Karpas-422 (cell line): ENCODE measurements at regions not wholly inside any gene's neighbourhood (a gene's known extent, or its start where the extent isn't known, plus 50 kb on each side); places are given as distances from the start of the nearest gene placed in this dataset.
"Not testable (repeated sequence)": the region's sequence is repeated elsewhere in the genome, so short reads cannot be mapped to it uniquely, and the experiment has no call there.

Experiments
- DNase-seq: peaks from one replicate; pipeline ENCODE4 v3.0.0-alpha.2; 2015
- H2AFZ ChIP-seq: fragments of 200-600 bp; sonication (generic); 2 replicates; pipeline ENCODE4 v1.6.1; 2014; ENCODE audit warnings: antibody characterized with exemption, low read length, mixed read lengths
- H3K27ac ChIP-seq: fragments of 200-600 bp; sonication (generic); 2 replicates; pipeline ENCODE4 v1.5.1; 2014; ENCODE audit warnings: mild to moderate bottlenecking, low read length, moderate library complexity
- H3K27me3 ChIP-seq: fragments of 200-600 bp; sonication (generic); 2 replicates; pipeline ENCODE4 v1.6.1; 2014; ENCODE audit warnings: low read length, mixed read lengths
- H3K36me3 ChIP-seq: fragments of 200-600 bp; sonication (generic); 2 replicates; pipeline ENCODE4 v1.6.1; 2014; ENCODE audit warnings: low read length, mixed read lengths; ENCODE audit not compliant: insufficient read depth
- H3K4me1 ChIP-seq: fragments of 200-600 bp; sonication (generic); 2 replicates; pipeline ENCODE4 v1.6.1; 2014; ENCODE audit warnings: mild to moderate bottlenecking, low read length, mixed read lengths
- H3K4me2 ChIP-seq: fragments of 200-600 bp; sonication (generic); 2 replicates; pipeline ENCODE4 v1.6.1; 2014; ENCODE audit warnings: low read length, low read depth, mild to moderate bottlenecking; ENCODE audit not compliant: poor library complexity, severe bottlenecking
- H3K4me3 ChIP-seq: fragments of 200-600 bp; sonication (generic); 2 replicates; pipeline ENCODE4 v1.5.1; 2014; ENCODE audit warnings: mild to moderate bottlenecking, antibody characterized with exemption, low read length, mixed read lengths
- H3K79me2 ChIP-seq: fragments of 200-600 bp; sonication (generic); 2 replicates; pipeline ENCODE4 v1.6.1; 2014; ENCODE audit warnings: mild to moderate bottlenecking, low read length, mixed read lengths
- H3K9ac ChIP-seq: fragments of 200-600 bp; sonication (generic); 2 replicates; pipeline ENCODE4 v1.6.0; 2014; ENCODE audit warnings: low read length
- H3K9me2 ChIP-seq: fragments of 200-600 bp; sonication (generic), shearing (Covaris generic); replicated peaks from 2 replicates; pipeline ENCODE4 v1.6.0; 2014; ENCODE audit warnings: mild to moderate bottlenecking, low read length, moderate library complexity; ENCODE audit not compliant: insufficient read depth
- H3K9me3 ChIP-seq: fragments of 300-700, 200-600 bp; sonication (generic); 2 replicates; pipeline ENCODE4 v1.6.1; 2014; ENCODE audit warnings: low read length, mixed read lengths
- H4K20me1 ChIP-seq: fragments of 200-600 bp; sonication (generic); 2 replicates; pipeline ENCODE4 v1.6.1; 2014; ENCODE audit warnings: mild to moderate bottlenecking, antibody characterized with exemption, low read length, low read depth; ENCODE audit not compliant: insufficient read depth

- no peaks in the 10 kb centered on the region for H3K36me3 ChIP-seq
- no peak overlapping the region for H3K27ac ChIP-seq
- no peaks in the 10 kb centered on the region for H4K20me1 ChIP-seq
- H3K79me2 ChIP-seq = no peaks in the 10 kb centered on the region
- H3K9me2 ChIP-seq = no peaks in the 10 kb centered on the region
- H3K9ac ChIP-seq = no peak overlapping the region
- no peak for DNase-seq
- no peak overlapping the region for H3K4me3 ChIP-seq
- no peak overlapping the region for H2AFZ ChIP-seq
- no peaks in the 10 kb centered on the region for H3K27me3 ChIP-seq
- no peak overlapping the region for H3K4me2 ChIP-seq
- H3K9me3 ChIP-seq = no peaks in the 10 kb centered on the region
- no peaks in the 10 kb centered on the region for H3K4me1 ChIP-seq
These were observed 349.5 kb downstream of the TYW1 start for GRCh38 chr7:67346126-67346525.

DNA sequence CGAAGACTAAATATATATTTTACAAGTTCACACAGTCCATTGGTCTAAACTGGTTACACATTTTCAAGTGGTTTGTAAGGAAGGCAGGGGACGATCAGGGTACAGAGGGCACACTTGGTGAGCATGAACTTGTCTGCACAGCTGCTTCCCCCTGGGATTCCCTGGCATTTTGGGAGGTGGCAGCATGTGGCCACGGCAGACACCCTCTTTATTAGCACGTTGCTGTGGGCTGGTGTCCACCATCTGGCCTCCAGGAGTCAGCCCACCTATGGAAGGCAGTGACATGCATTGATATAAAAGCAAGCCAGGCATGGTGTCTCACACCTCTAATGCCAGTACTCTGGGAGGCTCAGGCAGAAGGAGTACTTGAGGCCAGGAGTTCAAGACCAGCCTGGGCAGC, 350.2 kb downstream of the TYW1 start:
- no peaks in the 10 kb centered on the region for H3K27me3 ChIP-seq
- no peak overlapping the region for H3K9ac ChIP-seq
- H3K9me3 ChIP-seq = no peaks in the 10 kb centered on the region
- H3K36me3 ChIP-seq = no peaks in the 10 kb centered on the region
- H3K79me2 ChIP-seq = no peaks in the 10 kb centered on the region
- no peak overlapping the region for H3K4me2 ChIP-seq
- no peaks in the 10 kb centered on the region for H3K9me2 ChIP-seq
- no peak overlapping the region for H2AFZ ChIP-seq
- no peaks in the 10 kb centered on the region for H4K20me1 ChIP-seq
- H3K27ac ChIP-seq = no peak overlapping the region
- no peak for DNase-seq
- no peak overlapping the region for H3K4me3 ChIP-seq
- H3K4me1 ChIP-seq = no peaks in the 10 kb centered on the region

DNA sequence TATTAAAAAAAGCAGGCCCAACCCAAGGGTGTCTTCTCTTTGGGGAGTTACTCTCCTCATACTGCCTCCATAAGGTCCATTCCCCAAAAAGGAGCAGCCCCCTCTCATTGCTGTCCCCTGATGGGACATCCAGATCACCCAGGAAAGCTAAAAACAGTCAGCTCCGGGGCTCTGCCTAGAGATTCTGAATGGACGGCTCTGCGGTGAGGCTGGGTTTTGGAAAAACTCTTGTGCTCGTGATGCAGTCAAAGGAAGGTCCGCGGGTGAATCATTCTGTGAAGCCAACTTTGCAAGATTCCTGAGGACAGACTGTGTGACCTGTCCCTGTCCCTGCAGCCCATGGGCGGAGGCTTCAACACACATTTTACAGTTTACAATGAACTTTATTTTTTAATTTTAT, 351.5 kb downstream of the TYW1 start:
- Histone ChIP-seq H3K36me3 (no peaks in the 10 kb centered on the region), H3K27ac (no peak overlapping the region), H2AFZ (no peak overlapping the region), H3K79me2 (no peaks in the 10 kb centered on the region), H3K27me3 (no peaks in the 10 kb centered on the region), H3K4me1 (no peaks in the 10 kb centered on the region), H3K9ac (no peak overlapping the region), H3K9me3 (no peaks in the 10 kb centered on the region), H4K20me1 (no peaks in the 10 kb centered on the region), H3K4me3 (no peak overlapping the region), H3K9me2 (no peaks in the 10 kb centered on the region), H3K4me2 (no peak overlapping the region)
- peak; percentile 14 for DNase-seq

- not testable (repeated sequence) for H3K9me2 ChIP-seq, H4K20me1 ChIP-seq, H3K9me3 ChIP-seq, H3K4me3 ChIP-seq, H3K79me2 ChIP-seq, H3K4me2 ChIP-seq, H3K36me3 ChIP-seq, H3K27ac ChIP-seq, H3K27me3 ChIP-seq, H2AFZ ChIP-seq, H3K9ac ChIP-seq, DNase-seq
- H3K4me1 ChIP-seq = peaks cover 13% of the 10 kb centered on the region
These were observed 361.0 kb downstream of the TYW1 start for GRCh38 chr7:67357653-67358052.

DNA sequence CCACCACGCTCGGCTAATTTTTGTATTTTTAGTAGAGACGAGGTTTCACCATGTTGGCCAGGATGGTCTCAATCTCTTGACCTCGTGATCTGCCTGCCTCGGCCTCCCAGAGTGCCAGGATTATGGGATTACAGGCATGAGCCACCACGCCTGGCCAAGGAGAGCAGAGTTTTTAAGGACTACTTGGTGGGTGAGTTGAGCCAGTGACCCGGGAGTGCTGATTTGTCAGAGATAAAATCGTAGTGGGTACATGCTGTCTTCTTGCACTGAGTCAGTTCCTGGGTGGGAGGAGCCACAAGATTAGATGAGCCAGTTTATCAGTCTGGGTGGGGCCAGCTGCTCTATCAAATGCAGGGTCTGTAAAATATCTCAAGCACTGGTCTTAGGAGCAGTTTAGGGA, 361.7 kb downstream of the TYW1 start:
- H3K4me2 ChIP-seq, DNase-seq: not testable (repeated sequence)

DNA sequence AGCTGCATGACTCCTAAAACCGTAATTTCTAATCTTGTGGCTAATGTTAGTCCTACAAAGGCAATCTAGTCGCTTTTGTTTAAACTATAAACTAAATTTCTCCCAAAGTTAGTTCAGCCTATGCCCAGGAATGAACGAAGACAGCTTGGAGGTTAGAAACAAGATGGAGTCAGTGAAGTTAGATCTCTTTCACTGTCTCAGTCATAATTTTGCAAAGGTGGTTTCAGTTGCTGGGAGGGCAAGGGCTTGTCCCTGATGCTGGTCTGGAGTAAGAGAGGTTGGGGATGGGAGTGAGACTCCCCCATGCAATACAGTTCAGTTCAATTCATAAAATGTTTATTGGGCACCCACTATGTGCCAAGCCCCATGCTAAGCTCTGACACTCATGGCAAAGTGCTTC, 362.1 kb downstream of the TYW1 start:
- not testable (repeated sequence) for H3K9me3 ChIP-seq, DNase-seq, H3K4me2 ChIP-seq, H3K27ac ChIP-seq, H3K4me3 ChIP-seq, H3K27me3 ChIP-seq, H3K9me2 ChIP-seq, H3K36me3 ChIP-seq, H3K79me2 ChIP-seq, H3K9ac ChIP-seq, H4K20me1 ChIP-seq, H2AFZ ChIP-seq
- peaks cover 13% of the 10 kb centered on the region for H3K4me1 ChIP-seq

More for the DNA sequence above, 361.7 kb downstream of the TYW1 start:
- not testable (repeated sequence) for H3K36me3 ChIP-seq, H3K9me3 ChIP-seq, H3K27me3 ChIP-seq, H3K27ac ChIP-seq, H4K20me1 ChIP-seq, H2AFZ ChIP-seq, H3K9me2 ChIP-seq, H3K79me2 ChIP-seq, H3K9ac ChIP-seq, H3K4me3 ChIP-seq
- H3K4me1 ChIP-seq = peaks cover 13% of the 10 kb centered on the region

DNA sequence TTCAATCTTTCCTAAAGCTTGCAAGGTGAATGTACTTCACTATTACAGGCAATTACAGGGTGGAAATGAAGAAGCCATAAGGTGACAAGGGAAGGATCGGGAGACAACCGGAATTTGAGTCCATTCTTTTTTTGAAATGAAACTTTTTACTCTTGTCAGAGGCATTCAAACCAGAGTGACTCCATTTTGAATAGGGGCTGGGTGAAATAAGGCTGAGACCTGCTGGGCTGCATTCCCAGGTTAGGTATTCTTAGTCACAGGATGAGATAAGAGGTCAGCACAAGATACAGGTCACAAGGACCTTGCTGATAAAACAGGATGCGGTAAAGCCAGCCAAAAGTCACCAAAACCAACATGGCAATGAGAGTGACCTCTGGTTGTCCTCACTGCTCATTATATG, 363.3 kb downstream of the TYW1 start:
- no peak for DNase-seq
- Histone ChIP-seq H3K79me2 (no peaks in the 10 kb centered on the region), H4K20me1 (no peaks in the 10 kb centered on the region), H3K27ac (no peak overlapping the region), H3K9me2 (no peaks in the 10 kb centered on the region), H3K9ac (no peak overlapping the region), H3K4me1 (peaks cover 13% of the 10 kb centered on the region), H3K36me3 (no peaks in the 10 kb centered on the region), H3K9me3 (peaks cover 4% of the 10 kb centered on the region; the same call in 1 of the 2 replicates), H3K4me3 (no peak overlapping the region), H3K4me2 (no peak overlapping the region), H2AFZ (no peak overlapping the region), H3K27me3 (no peaks in the 10 kb centered on the region)

GRCh38 chr7:67361150-67361549, 364.5 kb downstream of the TYW1 start:
- no peaks in the 10 kb centered on the region for H3K27me3 ChIP-seq
- H2AFZ ChIP-seq = no peak overlapping the region
- 0 out of 2 replicates have a peak overlapping the region, but pooled peaks have one; percentile 15 for H3K9ac ChIP-seq
- H3K4me3 ChIP-seq = peak overlapping the region; percentile 31; the same call in 1 of the 2 replicates
- no peaks in the 10 kb centered on the region for H3K9me2 ChIP-seq
- H3K79me2 ChIP-seq = no peaks in the 10 kb centered on the region
- no peak overlapping the region for H3K27ac ChIP-seq
- H3K4me1 ChIP-seq = peaks cover 13% of the 10 kb centered on the region
- H3K36me3 ChIP-seq = no peaks in the 10 kb centered on the region
- peak overlapping the region; percentile 61 for H3K4me2 ChIP-seq
- peaks cover 4% of the 10 kb centered on the region; the same call in 1 of the 2 replicates for H3K9me3 ChIP-seq
- no peaks in the 10 kb centered on the region for H4K20me1 ChIP-seq
- DNase-seq = no peak

- no peaks in the 10 kb centered on the region for H3K79me2 ChIP-seq
- H3K9me2 ChIP-seq = no peaks in the 10 kb centered on the region
- H3K4me3 ChIP-seq = no peak overlapping the region
- H3K4me1 ChIP-seq = peaks cover 13% of the 10 kb centered on the region
- H4K20me1 ChIP-seq = no peaks in the 10 kb centered on the region
- H2AFZ ChIP-seq = no peak overlapping the region
- no peaks in the 10 kb centered on the region for H3K36me3 ChIP-seq
- no peak overlapping the region for H3K27ac ChIP-seq
- DNase-seq = no peak
- H3K4me2 ChIP-seq = no peak overlapping the region
- no peak overlapping the region for H3K9ac ChIP-seq
- H3K27me3 ChIP-seq = no peaks in the 10 kb centered on the region
- H3K9me3 ChIP-seq = no peaks in the 10 kb centered on the region
These were observed 367.9 kb downstream of the TYW1 start for GRCh38 chr7:67364441-67365017.
